H9 (cell line): ENCODE measurements at regions not wholly inside any gene's neighbourhood (a gene's known extent, or its start where the extent isn't known, plus 50 kb on each side); places are given as distances from the start of the nearest gene placed in this dataset.

Experiments
- DNase-seq: peaks from one replicate; pipeline ENCODE4 v3.0.0-alpha.2; 2017
- H2AFZ ChIP-seq: one replicate; pipeline ENCODE4 v1.6.1; 2013; ENCODE audit warnings: mild to moderate bottlenecking, low read length, control low read depth, moderate library complexity
- H2AK5ac ChIP-seq: 2 replicates; pipeline ENCODE4 v1.6.1; 2013; ENCODE audit warnings: low read length, control low read depth, mixed read lengths; ENCODE audit not compliant: insufficient read length
- H2BK120ac ChIP-seq: one replicate; pipeline ENCODE4 v1.6.1; 2013; ENCODE audit warnings: low read depth, mild to moderate bottlenecking, low read length, control low read depth, inconsistent platforms; ENCODE audit not compliant: poor library complexity, severe bottlenecking
- H2BK12ac ChIP-seq: 2 replicates; pipeline ENCODE4 v1.6.1; 2013; ENCODE audit warnings: low read length, control low read depth, mixed read lengths, low read depth; ENCODE audit not compliant: insufficient read length
- H2BK15ac ChIP-seq: 2 replicates; pipeline ENCODE4 v1.6.1; 2013; ENCODE audit warnings: low read depth, low read length, control low read depth
- H2BK20ac ChIP-seq: one replicate; pipeline ENCODE4 v1.6.1; 2013; ENCODE audit warnings: low read depth, mild to moderate bottlenecking, low read length, control low read depth, inconsistent platforms; ENCODE audit not compliant: poor library complexity, severe bottlenecking
- H2BK5ac ChIP-seq: 2 replicates; pipeline ENCODE4 v1.6.1; 2013; ENCODE audit warnings: low read length, control low read depth, mixed read lengths; ENCODE audit not compliant: insufficient read length
- H3K14ac ChIP-seq: 2 replicates; pipeline ENCODE4 v1.6.1; 2013; ENCODE audit warnings: low read length, control low read depth; ENCODE audit not compliant: insufficient read depth
- H3K18ac ChIP-seq: 2 replicates; pipeline ENCODE4 v1.6.1; 2013; ENCODE audit warnings: low read depth, mild to moderate bottlenecking, mixed read lengths, low read length, control low read depth; ENCODE audit not compliant: insufficient read length
- H3K23ac ChIP-seq: 2 replicates; pipeline ENCODE4 v1.6.1; 2013; ENCODE audit warnings: low read length, control low read depth, mixed read lengths, low read depth; ENCODE audit not compliant: insufficient read length
- H3K23me2 ChIP-seq: 2 replicates; pipeline ENCODE4 v1.6.1; 2013; ENCODE audit warnings: low read depth, mild to moderate bottlenecking, mixed read lengths, low read length, control low read depth; ENCODE audit not compliant: insufficient read length, poor library complexity, severe bottlenecking
- H3K27ac ChIP-seq: 2 replicates; pipeline ENCODE4 v1.5.1; 2013; ENCODE audit warnings: low read length, control low read depth, mixed read lengths, low read depth; ENCODE audit not compliant: insufficient read length
- H3K27me3 ChIP-seq: 2 replicates; pipeline ENCODE4 v1.6.1; 2013; ENCODE audit warnings: low read length, control low read depth, inconsistent platforms; ENCODE audit not compliant: insufficient read depth
- H3K4ac ChIP-seq: 2 replicates; pipeline ENCODE4 v1.6.1; 2013; ENCODE audit warnings: low read depth, mild to moderate bottlenecking, control low read depth, inconsistent platforms, low read length, moderate library complexity
- H3K4me1 ChIP-seq: 2 replicates; pipeline ENCODE4 v1.6.1; 2013; ENCODE audit warnings: low read length, control low read depth, inconsistent platforms; ENCODE audit not compliant: insufficient read depth
- H3K4me2 ChIP-seq: 2 replicates; pipeline ENCODE4 v1.6.1; 2013; ENCODE audit warnings: low read length, control low read depth, mixed read lengths; ENCODE audit not compliant: insufficient read length, insufficient read depth
- H3K56ac ChIP-seq: 2 replicates; pipeline ENCODE4 v1.6.1; 2013; ENCODE audit warnings: low read depth, mild to moderate bottlenecking, mixed read lengths, low read length, control low read depth; ENCODE audit not compliant: insufficient read length
- H3K79me1 ChIP-seq: 2 replicates; pipeline ENCODE4 v1.6.1; 2013; ENCODE audit warnings: low read depth, mild to moderate bottlenecking, moderate library complexity, low read length, control low read depth, inconsistent platforms; ENCODE audit not compliant: insufficient read depth, poor library complexity, severe bottlenecking
- H3K79me2 ChIP-seq: 2 replicates; pipeline ENCODE4 v1.6.1; 2013; ENCODE audit warnings: low read length, control low read depth, inconsistent platforms; ENCODE audit not compliant: insufficient read depth
- H3K9ac ChIP-seq: 2 replicates; pipeline ENCODE4 v1.6.1; 2013; ENCODE audit warnings: low read length, control low read depth, mixed read lengths; ENCODE audit not compliant: insufficient read length; ENCODE audit errors: extremely low read depth
- H3K9me3 ChIP-seq: one replicate; pipeline ENCODE4 v1.6.1; 2013; ENCODE audit warnings: low read depth, low read length, inconsistent platforms; ENCODE audit not compliant: control insufficient read depth
- H3T11ph ChIP-seq: one replicate; pipeline ENCODE4 v1.6.1; 2013; ENCODE audit warnings: mild to moderate bottlenecking, low read length, control low read depth, inconsistent platforms
- H4K20me1 ChIP-seq: one replicate; pipeline ENCODE4 v1.6.1; 2013; ENCODE audit not compliant: control insufficient read depth, insufficient read length, insufficient read depth
- H4K5ac ChIP-seq: 2 replicates; pipeline ENCODE4 v1.6.1; 2013; ENCODE audit warnings: low read depth, mild to moderate bottlenecking, mixed read lengths, low read length, control low read depth; ENCODE audit not compliant: insufficient read length
- H4K8ac ChIP-seq: replicated peaks from 2 replicates; pipeline ENCODE4 v1.6.1; 2013; ENCODE audit warnings: low read length, control low read depth, mixed read lengths, low read depth; ENCODE audit not compliant: insufficient read length
- H4K91ac ChIP-seq: 2 replicates; pipeline ENCODE4 v1.6.1; 2013; ENCODE audit warnings: low read depth, mild to moderate bottlenecking, moderate library complexity, mixed read lengths, low read length, control low read depth; ENCODE audit not compliant: insufficient read length
- H3K27ac Mint-ChIP-seq, 3 experiments: 2 replicates in 2 of 3; 3 replicates in 1 of 3; pipeline ENCODE4 v1.8.0; 2020 to 2021; ENCODE audit warnings: mixed read lengths in 3 of 3, mild to moderate bottlenecking in 1 of 3, moderate library complexity in 1 of 3
- H3K27me3 Mint-ChIP-seq: 2 replicates; pipeline ENCODE4 v1.8.0; 2021; ENCODE audit warnings: low read depth, mild to moderate bottlenecking, moderate library complexity, mixed read lengths
- H3K36me3 Mint-ChIP-seq, 3 experiments: 2 replicates in 2 of 3; 3 replicates in 1 of 3; pipeline ENCODE4 v1.8.0; 2020 to 2021; ENCODE audit warnings: low read depth in 3 of 3, mixed read lengths in 3 of 3; ENCODE audit not compliant: insufficient read depth in 1 of 3
- H3K4me1 Mint-ChIP-seq, 2 experiments: 2 replicates each; pipeline ENCODE4 v1.8.0; 2020; ENCODE audit warnings: mixed read lengths in 2 of 2
- H3K4me3 Mint-ChIP-seq, 2 experiments: 2 replicates in 1 of 2; 3 replicates in 1 of 2; pipeline ENCODE4 v1.8.0; 2020 to 2021; ENCODE audit warnings: mild to moderate bottlenecking in 2 of 2, mixed read lengths in 2 of 2, moderate library complexity in 1 of 2
- H3K9me3 Mint-ChIP-seq, 2 experiments: 2 replicates in 1 of 2; 3 replicates in 1 of 2; pipeline ENCODE4 v1.8.0; 2020; ENCODE audit warnings: mild to moderate bottlenecking in 2 of 2, mixed read lengths in 2 of 2, moderate library complexity in 1 of 2
- CTCF ChIP-seq: fragments of 200-600 bp; sonication (generic); conservative IDR thresholded peaks from 3 replicates; pipeline ENCODE4 v1.8.0; 2021; ENCODE audit warnings: antibody characterized with exemption, mild to moderate bottlenecking
- WGBS: extraction: QIAGEN DNeasy Blood & Tissue Kit; methylation state at CpG from one replicate; pipeline ENCODE4 v1.1.7; 2013; ENCODE audit warnings: missing lambda C conversion rate, low lambda C conversion rate, mixed read lengths; ENCODE audit not compliant: insufficient read length; ENCODE audit errors: extremely low coverage; 5-methylcytosine and 5-hydroxymethylcytosine counted together

DNA sequence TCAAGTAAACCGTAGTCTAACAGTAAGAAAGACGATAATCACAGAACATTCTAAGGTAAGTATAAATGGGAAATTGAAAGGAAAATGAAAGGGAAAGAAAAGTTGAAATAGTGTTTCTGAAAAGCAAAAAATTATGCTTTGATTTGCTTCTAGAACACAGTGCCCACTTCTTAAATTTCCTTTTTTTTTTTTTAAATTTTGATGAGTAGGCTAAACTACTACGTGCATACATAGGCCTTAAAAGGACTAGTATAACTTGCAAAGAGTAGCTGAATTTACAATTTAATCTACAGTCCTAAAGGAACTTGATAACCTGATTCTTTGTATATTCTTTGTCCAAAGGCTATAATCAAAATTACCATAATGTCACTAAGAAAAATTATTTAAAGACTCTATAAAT, 325.3 kb downstream of the PAX3 start:
- Mint-ChIP-seq H3K9me3 (no peaks in the 10 kb centered on the region), H3K4me3 (no peak overlapping the region), H3K4me1 (peaks cover 5 to 8% of the 10 kb centered on the region in 2 experiments), H3K36me3 (no peaks in the 10 kb centered on the region), H3K27me3 (no peaks in the 10 kb centered on the region; the same call in 1 of the 2 replicates), H3K27ac (no peak overlapping the region)
- no peaks in the 10 kb centered on the region for H3K79me2 ChIP-seq
- H3K9ac ChIP-seq: no peak overlapping the region
- no peaks in the 10 kb centered on the region for H3K27me3 ChIP-seq
- H3K4me2 ChIP-seq: no peak overlapping the region
- H4K5ac ChIP-seq: no peak overlapping the region
- no peaks in the 10 kb centered on the region for H4K20me1 ChIP-seq
- DNase-seq: no peak
- no peak overlapping the region for H2BK12ac ChIP-seq
- H3K4ac ChIP-seq: no peak overlapping the region
- no peak overlapping the region for H3K18ac ChIP-seq
- no peak overlapping the region for H3K23ac ChIP-seq
- no peak overlapping the region for H4K8ac ChIP-seq
- H3K9me3 ChIP-seq: no peaks in the 10 kb centered on the region
- H3K27ac ChIP-seq: no peak overlapping the region
- no CpG with 5 or more reads among the region's 3 CpGs for WGBS
- no peak overlapping the region for H4K91ac ChIP-seq
- no peak overlapping the region for H3K14ac ChIP-seq
- H2BK15ac ChIP-seq: no peak overlapping the region
- no peak overlapping the region for H3T11ph ChIP-seq
- H3K79me1 ChIP-seq: no peaks in the 10 kb centered on the region
- no peaks in the 10 kb centered on the region; the same call in 1 of the 2 replicates for H3K4me1 ChIP-seq
- TF ChIP-seq CTCF: no peak
- H2BK120ac ChIP-seq: no peak overlapping the region
- H2BK5ac ChIP-seq: no peak overlapping the region
- no peaks in the 10 kb centered on the region for H3K23me2 ChIP-seq
- no peak overlapping the region for H2BK20ac ChIP-seq
- H2AK5ac ChIP-seq: no peak overlapping the region
- H2AFZ ChIP-seq: no peak overlapping the region
- no peak overlapping the region for H3K56ac ChIP-seq
